Transverse colon (tissue), 4 donors: ENCODE measurements at regions not wholly inside any gene's neighbourhood (a gene's known extent, or its start where the extent isn't known, plus 50 kb on each side); places are given as distances from the start of the nearest gene placed in this dataset.
"Not testable (repeated sequence)": the region's sequence is repeated elsewhere in the genome, so short reads cannot be mapped to it uniquely, and the experiment has no call there.

Experiments
- CTCF ChIP-seq, 5 experiments: fragments of 200-600 bp in 3 of 5; fragments of 450-650 bp in 2 of 5; sonication (generic) in 3 of 5; IDR thresholded peaks; 1 replicate in 2 of 5; 2 replicates in 3 of 5; pipeline ENCODE4 v1.5.1; 2016 to 2017; ENCODE audit warnings: antibody characterized with exemption in 5 of 5, inconsistent platforms in 3 of 5, mild to moderate bottlenecking in 2 of 5, moderate library complexity in 1 of 5
- POLR2A ChIP-seq: fragments of 450-650 bp; IDR thresholded peaks from one replicate; pipeline ENCODE4 v1.6.1; 2016; ENCODE audit warnings: antibody characterized with exemption, mild to moderate bottlenecking, moderate library complexity
- POLR2AphosphoS5 ChIP-seq, 3 donors: sonication (generic); formaldehyde crosslinking; IDR thresholded peaks; one replicate each; pipeline ENCODE4 v1.6.1; 2016; ENCODE audit warnings: antibody characterized with exemption in 3 of 3

GRCh38 chr2:194021130-194021529 is 1635.9 kb upstream of the SLC39A10 start:
- not testable (repeated sequence) for TF ChIP-seq CTCF (IDR thresholded peaks at IDR 0.05); POLR2AphosphoS5 (IDR thresholded peaks at IDR 0.05); POLR2A
